ENCODE measurements at regions not wholly inside any gene's neighbourhood (a gene's known extent, or its start where the extent isn't known, plus 50 kb on each side); places are given as distances from the start of the nearest gene placed in this dataset.

DNA sequence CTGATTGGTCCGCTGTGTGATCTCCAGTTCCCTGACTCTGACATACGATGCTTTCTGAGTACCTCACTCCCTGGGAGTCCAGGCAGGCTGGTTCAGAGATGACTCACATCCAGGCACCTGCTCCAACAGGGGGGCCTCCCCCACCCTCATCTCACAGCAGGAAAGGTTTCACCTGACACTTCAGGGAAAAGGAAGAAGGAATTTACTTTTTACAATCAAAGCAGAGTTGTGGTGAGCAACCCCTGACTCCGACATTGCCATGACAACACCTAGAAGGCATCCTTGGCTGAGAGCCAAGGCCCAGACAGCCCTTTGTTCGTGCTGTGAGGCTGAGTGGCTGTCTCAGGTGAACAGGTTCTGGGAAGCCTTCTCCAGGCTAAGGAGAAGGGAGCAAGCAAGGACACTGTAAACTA lies 164.6 kb upstream of the GJB5 start:
- POLR2A ChIA-PET (ENCODE audit: unreplicated experiment): no interaction called here
- CTCF ChIA-PET: interaction anchor here (0.6 kb wide), 2 partner anchors 42 to 198 kb away, joined by 5 to 13 read pairs; no protein-coding TSS in a partner anchor
- ATAC-seq (peak; percentile 76), DNase-seq (peak; percentile 85)
- Histone ChIP-seq H3K4me1 (ENCODE audit: insufficient read depth, low read length) (peaks cover 5% of the 10 kb centered on the region; the same call in 1 of the 2 replicates), H4K20me1 (ENCODE audit: low read length) (no peaks in the 10 kb centered on the region), H3F3A (ENCODE audit: low read length, unreplicated experiment) (no peaks in the 10 kb centered on the region), H3K9me3 (ENCODE audit: low read length) (no peaks in the 10 kb centered on the region), H3K79me2 (ENCODE audit: low read length) (no peaks in the 10 kb centered on the region), H3K4me2 (ENCODE audit: low read length) (no peak overlapping the region), H3K27me3 (ENCODE audit: low read length) (0 out of 2 replicates have a peak, but pooled peaks cover 11% of the 10 kb centered on the region), H3K27ac (ENCODE audit: low read length) (no peak overlapping the region), H2AFZ (ENCODE audit: low read length) (no peak overlapping the region), H3K9ac (ENCODE audit: low read length) (no peak overlapping the region), H3K4me3 (ENCODE audit: low read length) (no peak overlapping the region), H3K36me3 (ENCODE audit: low read depth, low read length) (no peaks in the 10 kb centered on the region), H3K9me2 (replicated peaks; ENCODE audit: low read length) (no peaks in the 10 kb centered on the region)
- no peak for TF ChIP-seq EZH2phosphoT487 (IDR thresholded peaks at IDR 0.05; ENCODE audit: borderline replicate concordance, low read length)
- TF ChIP-seq, protein P1, sequence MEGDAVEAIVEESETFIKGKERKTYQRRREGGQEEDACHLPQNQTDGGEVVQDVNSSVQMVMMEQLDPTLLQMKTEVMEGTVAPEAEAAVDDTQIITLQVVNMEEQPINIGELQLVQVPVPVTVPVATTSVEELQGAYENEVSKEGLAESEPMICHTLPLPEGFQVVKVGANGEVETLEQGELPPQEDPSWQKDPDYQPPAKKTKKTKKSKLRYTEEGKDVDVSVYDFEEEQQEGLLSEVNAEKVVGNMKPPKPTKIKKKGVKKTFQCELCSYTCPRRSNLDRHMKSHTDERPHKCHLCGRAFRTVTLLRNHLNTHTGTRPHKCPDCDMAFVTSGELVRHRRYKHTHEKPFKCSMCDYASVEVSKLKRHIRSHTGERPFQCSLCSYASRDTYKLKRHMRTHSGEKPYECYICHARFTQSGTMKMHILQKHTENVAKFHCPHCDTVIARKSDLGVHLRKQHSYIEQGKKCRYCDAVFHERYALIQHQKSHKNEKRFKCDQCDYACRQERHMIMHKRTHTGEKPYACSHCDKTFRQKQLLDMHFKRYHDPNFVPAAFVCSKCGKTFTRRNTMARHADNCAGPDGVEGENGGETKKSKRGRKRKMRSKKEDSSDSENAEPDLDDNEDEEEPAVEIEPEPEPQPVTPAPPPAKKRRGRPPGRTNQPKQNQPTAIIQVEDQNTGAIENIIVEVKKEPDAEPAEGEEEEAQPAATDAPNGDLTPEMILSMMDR (conservative IDR thresholded peaks at IDR 0.05; ENCODE audit: low read depth, low read length): no peak
- TF ChIP-seq EZH2 (IDR thresholded peaks at IDR 0.05; ENCODE audit: low read length, unreplicated experiment): no peak
- intact Hi-C loops (cut with micrococcal nuclease): loop anchor here (10.0 kb wide), 2 partner anchors 475 to 855 kb away; no protein-coding TSS in a partner anchor
- BruUV-seq (replicated peaks): no TSS peak

DNA sequence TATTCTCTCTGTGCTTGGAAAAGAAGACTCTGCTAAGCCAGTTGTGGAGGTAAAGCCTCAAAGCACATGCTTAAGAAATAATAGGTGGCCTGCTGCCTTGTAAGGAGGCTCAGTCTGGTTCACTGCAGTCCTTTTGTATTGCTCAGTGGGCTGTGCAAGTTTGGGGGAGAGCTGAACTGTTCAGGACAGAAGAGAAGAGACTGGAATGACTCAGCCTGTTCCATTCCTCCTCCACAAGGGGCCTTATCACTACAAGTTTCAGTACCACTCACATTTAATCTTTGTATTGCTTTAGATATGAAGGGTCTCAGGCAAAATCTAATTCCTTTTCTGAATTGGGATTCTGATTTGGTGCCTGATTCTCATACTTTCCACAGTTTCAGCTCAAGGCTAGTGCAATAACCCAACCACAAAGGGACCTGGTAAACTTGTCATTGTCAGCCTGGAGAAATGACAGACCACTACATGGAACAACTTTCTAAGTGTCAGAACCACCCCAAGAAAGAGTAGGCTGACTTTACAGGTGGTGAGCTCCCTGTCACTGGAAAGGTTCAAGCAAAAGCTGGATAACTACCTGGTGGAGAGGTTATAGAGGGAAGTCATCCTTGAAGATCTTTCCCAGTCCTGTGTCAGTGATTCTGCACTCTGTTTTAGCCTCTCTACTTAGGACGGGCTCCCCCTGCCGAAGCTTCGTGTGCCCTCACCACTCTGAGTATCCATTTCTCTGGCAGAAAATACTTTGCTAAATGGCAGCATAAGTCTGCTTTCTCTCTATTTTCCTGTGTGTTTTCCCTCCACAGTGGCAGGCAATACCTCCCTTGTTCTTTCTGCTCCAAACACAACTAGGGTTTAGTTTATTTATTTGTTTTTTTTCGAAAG lies 162.9 kb upstream of the GJB5 start:
- Histone ChIP-seq H3K36me3 (ENCODE audit: low read depth, low read length) (no peaks in the 10 kb centered on the region), H2AFZ (ENCODE audit: low read length) (no peak overlapping the region), H3K9me3 (ENCODE audit: low read length) (no peaks in the 10 kb centered on the region), H3K27ac (ENCODE audit: low read length) (no peak overlapping the region), H3K4me3 (ENCODE audit: low read length) (no peak overlapping the region), H3K4me2 (ENCODE audit: low read length) (no peak overlapping the region), H4K20me1 (ENCODE audit: low read length) (no peaks in the 10 kb centered on the region), H3K9ac (ENCODE audit: low read length) (no peak overlapping the region), H3K9me2 (replicated peaks; ENCODE audit: low read length) (no peaks in the 10 kb centered on the region), H3K79me2 (ENCODE audit: low read length) (no peaks in the 10 kb centered on the region), H3F3A (ENCODE audit: low read length, unreplicated experiment) (no peaks in the 10 kb centered on the region), H3K27me3 (ENCODE audit: low read length) (0 out of 2 replicates have a peak, but pooled peaks cover 11% of the 10 kb centered on the region), H3K4me1 (ENCODE audit: insufficient read depth, low read length) (peaks cover 5% of the 10 kb centered on the region; the same call in 1 of the 2 replicates)
- intact Hi-C loops (cut with micrococcal nuclease): loop anchor here (10.0 kb wide), 2 partner anchors 477 to 857 kb away; no protein-coding TSS in a partner anchor
- ChIA-PET POLR2A (ENCODE audit: unreplicated experiment) (no interaction called here), CTCF (no interaction called here)
- TF ChIP-seq, protein P1 (conservative IDR thresholded peaks at IDR 0.05; ENCODE audit: low read depth, low read length): peak; percentile 55
- TF ChIP-seq EZH2phosphoT487 (IDR thresholded peaks at IDR 0.05; ENCODE audit: borderline replicate concordance, low read length): no peak
- no peak for TF ChIP-seq EZH2 (IDR thresholded peaks at IDR 0.05; ENCODE audit: low read length, unreplicated experiment)
- DNase-seq: peak; percentile 25
- no TSS peak for BruUV-seq (replicated peaks)
- ATAC-seq: peak; percentile 45; the same call in 1 of the 2 replicates
